ENCODE measurements at regions not wholly inside any gene's neighbourhood (a gene's known extent, or its start where the extent isn't known, plus 50 kb on each side); places are given as distances from the start of the nearest gene placed in this dataset.
"Not testable (repeated sequence)": the region's sequence is repeated elsewhere in the genome, so short reads cannot be mapped to it uniquely, and the experiment has no call there.

- DNase-seq (ENCODE audit: low read depth): no peak
- no peak for TF ChIP-seq CTCF (IDR thresholded peaks at IDR 0.05; ENCODE audit: insufficient read depth, low read depth, low read length)
These were observed 93.2 kb upstream of the DIAPH2 start for GRCh38 chrX:96591421-96591820.

GRCh38 chrX:96597847-96598246, 86.8 kb upstream of the DIAPH2 start:
- DNase-seq (ENCODE audit: low read depth); H3K4me3 ChIP-seq (ENCODE audit: low read depth, low read length): not testable (repeated sequence)

More at GRCh38 chrX:96591421-96591820, 93.2 kb upstream of the DIAPH2 start:
- H3K4me3 ChIP-seq (ENCODE audit: low read depth, low read length): no peak overlapping the region

- H3K4me3 ChIP-seq (ENCODE audit: low read depth, low read length): no peak overlapping the region
- no peak for TF ChIP-seq CTCF (IDR thresholded peaks at IDR 0.05; ENCODE audit: insufficient read depth, low read depth, low read length)
- peak; percentile 32 for DNase-seq (ENCODE audit: low read depth)
These were observed 72.9 kb upstream of the DIAPH2 start for GRCh38 chrX:96611619-96612362.

GRCh38 chrX:96615448-96615847, 69.2 kb upstream of the DIAPH2 start:
- no peak for TF ChIP-seq CTCF (IDR thresholded peaks at IDR 0.05; ENCODE audit: insufficient read depth, low read depth, low read length)
- DNase-seq (ENCODE audit: low read depth): no peak
- H3K4me3 ChIP-seq (ENCODE audit: low read depth, low read length): no peak overlapping the region

GRCh38 chrX:96619588-96619987, 65.1 kb upstream of the DIAPH2 start:
- H3K4me3 ChIP-seq (ENCODE audit: low read depth, low read length): no peak overlapping the region
- TF ChIP-seq CTCF (IDR thresholded peaks at IDR 0.05; ENCODE audit: insufficient read depth, low read depth, low read length): no peak
- peak; percentile 20 for DNase-seq (ENCODE audit: low read depth)

GRCh38 chrX:96621811-96622210, 62.8 kb upstream of the DIAPH2 start:
- peak; percentile 3 for DNase-seq (ENCODE audit: low read depth)

More at GRCh38 chrX:96621811-96622210, 62.8 kb upstream of the DIAPH2 start:
- no peak overlapping the region for H3K4me3 ChIP-seq (ENCODE audit: low read depth, low read length)
- TF ChIP-seq CTCF (IDR thresholded peaks at IDR 0.05; ENCODE audit: insufficient read depth, low read depth, low read length): no peak
